Activated T-cell treated with anti-CD3 and anti-CD28 coated beads, Interleukin-2, amount 50 U/mL, for 48 hours (primary cell): ENCODE measurements at regions not wholly inside any gene's neighbourhood (a gene's known extent, or its start where the extent isn't known, plus 50 kb on each side); places are given as distances from the start of the nearest gene placed in this dataset.

Experiments used
- DNase-seq, 2 experiments: peaks; one replicate each; pipeline ENCODE4 v3.0.0-alpha.2; 2020

DNA sequence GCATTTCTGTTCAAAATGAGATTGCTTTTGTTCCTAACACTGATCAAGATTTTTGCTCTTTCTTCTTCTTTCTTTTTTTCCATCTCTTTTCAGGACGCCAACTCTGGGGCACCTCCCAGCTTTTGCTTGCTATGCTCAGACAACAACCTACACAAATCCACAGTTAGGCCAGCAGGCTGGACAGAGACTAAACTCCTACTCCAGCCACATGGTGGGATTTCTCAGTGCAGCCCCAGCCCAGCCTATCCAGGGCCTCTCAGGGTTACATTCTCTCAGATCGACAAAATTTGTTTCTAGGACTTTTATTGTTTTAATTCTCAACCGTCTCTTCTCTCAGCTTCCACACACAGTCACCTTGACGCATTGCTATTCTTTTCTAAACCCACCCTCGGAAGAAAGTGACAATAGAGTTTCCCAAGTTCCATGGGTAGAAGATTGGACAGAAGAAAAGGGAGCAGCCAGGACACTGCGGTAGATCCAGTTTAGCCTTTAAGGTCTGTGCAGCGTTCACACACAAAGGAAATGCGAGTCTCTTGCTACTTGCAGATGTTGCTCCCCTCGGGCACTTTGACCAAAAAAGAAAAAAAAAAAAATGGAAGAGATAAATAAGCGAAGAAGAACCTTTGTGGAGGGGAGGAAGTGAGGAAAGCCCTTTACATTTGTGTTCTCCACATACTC lies 588.6 kb upstream of the GRAMD2B start:
- no peak for DNase-seq

DNA sequence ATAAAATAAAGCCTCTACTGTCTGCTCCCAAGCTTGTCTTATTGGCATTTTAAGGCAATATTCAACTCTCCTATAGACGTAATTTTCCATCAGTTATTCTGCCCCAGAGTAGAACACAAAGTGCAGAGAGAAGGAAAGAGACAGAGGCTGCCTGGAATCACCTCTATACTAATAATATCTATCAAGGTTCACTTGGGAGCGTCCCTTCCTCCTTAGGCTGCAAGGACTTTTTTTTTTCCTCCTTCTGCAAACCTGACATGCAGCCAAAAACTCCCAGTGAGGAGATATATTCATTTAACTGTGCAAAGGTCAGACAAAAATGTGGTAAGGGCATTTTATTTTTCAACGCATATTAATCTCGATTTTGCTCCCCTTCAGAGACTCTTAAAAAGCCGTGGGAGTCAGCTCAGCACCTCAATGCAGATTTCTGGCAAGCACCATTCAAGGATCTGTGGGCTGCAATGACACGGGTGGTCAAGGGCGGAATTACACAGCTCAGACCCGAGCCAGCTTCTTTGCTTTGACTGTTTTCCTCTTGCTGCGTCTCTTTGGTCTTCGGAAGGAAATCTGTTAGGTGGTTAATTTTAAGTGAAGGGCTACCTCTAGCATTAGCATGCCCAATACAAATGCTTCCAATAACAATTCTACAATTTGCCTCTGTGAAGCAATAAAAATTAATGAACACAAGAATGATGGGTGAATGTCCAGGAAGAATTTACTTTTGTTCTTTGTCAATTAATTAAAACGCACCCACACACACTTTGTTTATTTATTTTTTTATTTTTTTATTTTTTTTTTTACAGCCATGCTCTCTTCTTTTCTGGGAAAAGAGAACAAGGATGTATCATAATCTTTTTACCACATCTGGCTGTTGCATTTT lies 587.7 kb upstream of the GRAMD2B start:
- no peak for DNase-seq

DNA sequence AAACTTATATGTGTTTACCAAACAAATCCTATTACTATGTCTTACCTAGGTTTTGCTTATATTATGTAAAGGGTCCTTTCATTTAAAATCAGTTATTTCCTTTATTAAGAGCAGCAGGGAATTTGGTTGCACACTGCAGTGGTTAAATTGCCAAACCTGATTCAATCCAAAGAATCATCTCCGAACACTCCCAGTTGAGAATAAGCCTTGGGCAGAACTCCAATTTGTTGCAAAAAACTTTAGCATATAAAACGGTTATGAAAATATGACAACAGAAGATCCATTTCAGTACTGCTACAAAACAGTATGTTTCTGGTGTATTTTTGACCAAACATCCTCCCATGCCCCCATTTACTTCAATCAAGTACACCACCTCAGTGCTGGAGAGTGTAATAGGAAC lies 587.0 kb upstream of the GRAMD2B start:
- no peak for DNase-seq

DNA sequence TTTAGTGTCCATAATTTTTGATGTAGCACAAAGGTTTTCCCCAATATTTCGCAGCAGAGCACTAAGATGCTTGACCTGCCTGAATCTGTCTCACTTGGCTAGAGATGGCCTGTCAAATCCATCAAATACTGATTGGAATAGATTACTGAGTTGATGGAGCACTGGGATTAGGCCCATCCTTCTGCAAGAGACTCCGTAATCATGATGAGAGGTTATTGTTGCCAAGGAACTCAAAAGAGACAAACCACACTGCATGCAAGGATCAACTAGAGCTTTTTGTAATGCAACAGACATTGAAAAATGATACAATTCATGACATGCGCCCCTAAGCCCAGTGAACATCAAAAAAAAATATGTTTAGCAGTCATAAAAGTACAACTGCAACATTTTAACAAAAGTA lies 585.3 kb upstream of the GRAMD2B start:
- no peak for DNase-seq

DNA sequence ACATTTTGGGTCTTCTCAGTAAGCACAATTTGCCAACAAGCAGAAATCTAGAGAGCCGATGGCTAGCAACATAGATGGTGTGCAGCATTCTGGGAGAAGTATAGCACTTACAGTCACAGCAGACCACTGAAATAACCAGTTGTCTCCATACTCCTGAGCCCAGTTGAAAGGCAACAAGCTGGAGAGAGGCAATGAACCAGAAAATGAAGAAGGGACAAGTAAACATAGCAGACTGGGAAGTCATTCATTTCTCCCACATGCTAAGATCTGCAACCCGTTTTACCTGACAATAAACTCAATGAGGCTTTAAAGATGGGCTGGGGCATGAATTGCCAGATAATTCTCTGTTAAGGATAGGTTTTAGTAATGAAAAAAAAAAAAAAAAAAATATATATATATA lies 575.6 kb upstream of the GRAMD2B start:
- no peak for DNase-seq

DNA sequence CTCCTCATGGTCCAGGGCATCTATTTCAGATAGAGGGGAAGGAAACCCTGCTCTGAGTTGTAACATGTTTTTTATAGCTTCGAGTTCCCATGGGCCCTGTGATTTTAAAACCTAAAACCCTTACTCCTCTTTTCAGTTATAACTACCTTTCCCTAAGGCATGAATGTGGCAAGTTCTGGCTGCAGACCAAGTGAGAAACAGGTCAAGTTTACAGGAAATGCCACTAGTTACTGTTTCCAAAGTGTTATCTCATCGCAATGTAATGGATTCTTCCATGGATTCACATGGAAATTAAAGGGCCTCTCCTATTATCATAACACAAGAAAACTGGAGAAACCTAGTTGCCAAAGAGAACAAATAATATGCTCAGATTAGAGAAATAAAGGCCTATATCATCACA lies 574.5 kb upstream of the GRAMD2B start:
- no peak for DNase-seq

DNA sequence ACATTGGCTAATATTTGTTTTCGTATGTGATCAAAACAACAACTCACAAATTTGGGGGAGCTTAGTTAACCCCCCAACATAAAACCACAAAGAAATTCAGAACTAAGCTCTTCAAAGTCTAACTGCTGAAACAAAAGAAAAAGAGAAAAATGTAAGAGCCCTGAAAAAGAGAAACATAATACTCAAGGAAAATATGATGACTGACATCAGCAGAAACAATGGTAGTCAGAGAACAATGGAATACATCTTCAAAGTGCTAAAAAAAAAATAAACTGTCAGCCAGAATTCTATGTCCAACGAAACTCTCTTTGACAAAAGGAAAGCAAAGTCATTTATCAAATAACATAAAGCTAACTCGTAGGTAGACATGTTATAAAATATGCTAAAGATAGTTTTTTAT lies 566.3 kb upstream of the GRAMD2B start:
- no peak for DNase-seq

DNA sequence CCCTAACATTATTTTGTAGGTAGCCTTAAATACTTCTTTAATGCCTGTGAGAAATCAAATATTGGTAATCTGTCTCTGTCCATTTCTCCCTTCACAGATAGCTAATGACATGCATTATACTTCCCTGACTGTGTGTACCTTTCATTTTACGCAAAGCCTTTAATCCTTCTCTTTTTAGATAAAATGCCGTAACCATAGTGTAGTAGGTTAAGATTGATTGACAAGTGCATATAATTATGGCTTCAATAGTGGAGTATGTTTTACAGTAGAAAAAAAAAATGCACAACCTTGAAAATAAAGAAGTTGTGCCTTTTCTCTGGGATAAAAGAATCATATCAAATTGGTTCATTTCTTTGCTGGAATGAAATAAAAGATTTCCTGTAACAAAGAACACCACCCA lies 559.6 kb upstream of the GRAMD2B start:
- DNase-seq, result no peak

DNA sequence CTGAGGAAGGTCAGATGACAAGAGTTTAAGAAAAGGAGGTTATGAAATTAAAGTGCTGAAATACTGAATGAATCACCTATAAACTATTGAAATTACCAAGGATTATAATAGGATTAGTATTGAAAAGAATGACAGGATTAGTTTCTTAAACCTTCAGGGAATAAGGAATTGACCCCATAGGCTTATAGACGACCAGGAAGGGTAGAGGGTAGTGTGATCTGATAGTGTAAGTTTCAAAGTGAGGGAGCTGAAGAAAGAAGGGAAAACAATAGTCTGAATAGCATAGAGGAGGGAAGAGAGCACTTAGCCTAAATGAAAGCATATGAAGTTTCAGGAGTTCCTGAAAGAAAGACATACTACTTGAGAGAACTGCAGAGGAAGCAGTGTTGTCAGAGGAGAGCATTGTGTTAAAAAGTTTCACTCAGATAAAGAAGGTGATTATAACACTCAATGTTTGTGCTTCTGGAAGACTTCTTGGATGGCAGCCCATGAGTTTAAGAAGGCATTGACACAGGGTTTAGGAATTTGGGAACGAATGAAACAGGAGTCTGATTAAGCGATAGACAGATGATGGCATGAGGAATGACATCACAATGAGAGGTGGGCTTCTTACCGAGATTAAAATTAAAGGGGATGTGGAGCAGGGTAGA lies 557.9 kb upstream of the GRAMD2B start:
- DNase-seq, result no peak

DNA sequence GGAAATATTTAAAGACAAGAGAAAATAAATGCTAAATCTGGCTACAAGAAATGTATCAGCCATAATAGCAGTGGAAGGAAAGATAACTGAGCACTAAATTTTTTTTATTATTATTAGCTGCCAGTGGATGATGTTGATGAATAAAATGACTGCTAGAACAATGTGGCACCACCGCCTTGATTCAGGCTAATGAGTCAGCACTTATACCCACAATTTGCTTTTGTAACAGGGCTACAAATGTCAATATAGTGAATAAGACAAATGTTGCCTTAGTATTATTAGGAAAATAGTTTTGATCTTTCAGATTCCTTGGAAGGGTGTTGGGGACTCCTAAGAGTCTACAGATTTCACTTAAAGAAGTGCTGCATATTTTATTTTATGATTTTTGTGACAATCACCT lies 555.2 kb upstream of the GRAMD2B start:
- no peak for DNase-seq

DNA sequence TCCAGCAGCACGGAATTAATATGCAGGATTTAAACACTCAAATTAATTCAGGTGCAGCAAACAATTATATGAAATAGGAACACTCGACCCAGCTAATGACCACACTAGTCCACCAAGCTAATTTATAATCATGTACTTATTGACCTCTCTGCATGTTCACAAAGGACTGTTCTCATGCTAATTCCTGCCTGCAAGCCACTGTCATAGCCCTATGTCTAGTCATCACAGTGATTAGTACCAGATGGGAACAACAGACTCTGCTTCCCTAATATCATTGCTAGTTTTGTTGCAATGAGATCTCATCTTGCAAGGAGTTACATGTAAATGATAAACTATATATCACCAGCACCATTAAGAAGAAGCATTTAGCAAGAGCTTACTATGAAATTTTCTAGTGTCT lies 553.0 kb upstream of the GRAMD2B start:
- no peak for DNase-seq

DNA sequence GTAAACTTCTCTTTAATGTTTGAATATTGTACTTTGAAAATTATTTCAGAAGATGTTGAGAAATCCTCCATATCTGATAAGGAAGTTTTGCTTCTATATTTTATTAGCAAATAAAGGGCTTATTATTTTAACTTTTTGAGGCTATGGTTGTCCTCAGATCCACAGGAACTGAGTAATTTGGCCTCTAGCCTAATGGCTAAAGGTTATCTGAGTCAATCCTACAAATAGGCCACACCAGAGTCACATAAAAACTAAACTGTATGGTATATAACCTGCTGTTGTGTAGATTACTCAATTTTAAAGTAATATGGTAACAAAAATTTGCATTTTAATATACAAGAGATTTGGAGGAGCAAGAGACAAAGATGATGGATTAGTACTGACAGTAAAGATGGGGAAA lies 549.2 kb upstream of the GRAMD2B start:
- no peak for DNase-seq

DNA sequence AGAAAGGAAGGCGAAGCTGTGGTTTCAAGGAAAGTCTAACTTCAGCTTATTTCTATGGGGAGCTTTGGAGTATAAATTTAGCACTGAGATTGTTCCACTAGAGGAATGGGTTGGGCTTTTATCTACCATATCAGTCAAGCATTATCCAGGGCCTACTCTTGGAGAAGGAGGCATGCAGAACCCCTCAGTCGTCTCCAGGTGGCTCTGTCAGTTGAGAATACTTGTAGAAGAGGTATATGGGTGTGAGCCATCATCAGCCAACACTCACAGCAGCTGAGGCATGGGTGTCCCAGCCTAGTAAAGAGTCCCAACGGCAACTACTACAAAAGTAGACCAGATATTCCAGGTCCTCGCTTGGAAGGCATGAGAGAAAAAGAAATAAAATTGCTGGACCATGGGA lies 548.5 kb upstream of the GRAMD2B start:
- DNase-seq, result no peak

DNA sequence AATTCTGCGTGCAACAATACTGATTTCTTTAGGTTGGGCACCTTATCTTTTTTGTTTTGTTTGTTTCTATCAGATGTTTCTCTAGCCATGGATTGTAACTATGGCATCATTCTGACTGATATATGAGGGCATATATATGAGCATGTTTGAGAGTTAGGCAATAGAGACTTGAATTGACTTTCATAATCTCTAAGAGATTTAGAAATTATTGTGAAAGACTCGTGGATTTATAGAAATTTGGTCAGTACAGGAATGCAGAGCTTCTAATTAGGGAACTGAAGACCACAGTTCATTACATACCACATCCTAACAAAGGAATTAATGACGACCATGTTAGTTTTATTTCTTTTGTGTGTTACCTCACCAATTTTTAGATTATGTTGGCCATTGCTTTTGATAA lies 546.0 kb upstream of the GRAMD2B start:
- no peak for DNase-seq

DNA sequence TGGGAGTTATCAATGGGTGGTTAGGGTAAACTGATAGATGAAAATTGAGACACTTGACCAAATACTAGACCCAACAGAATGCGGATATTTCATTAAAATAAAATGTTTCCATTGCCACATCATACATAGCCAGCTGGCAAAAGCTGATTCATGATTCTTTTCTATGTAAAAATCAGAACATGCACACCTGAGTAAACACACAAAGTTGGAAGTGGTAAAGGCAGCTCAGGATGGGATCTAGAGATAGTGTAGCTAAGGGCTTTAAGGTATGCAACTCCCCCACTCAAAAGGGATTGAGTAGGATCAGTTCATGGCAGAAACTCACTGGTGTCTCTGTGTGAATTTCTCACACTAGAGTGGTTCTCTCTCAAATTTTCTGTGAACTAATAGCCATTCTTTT lies 541.1 kb upstream of the GRAMD2B start:
- no peak for DNase-seq

DNA sequence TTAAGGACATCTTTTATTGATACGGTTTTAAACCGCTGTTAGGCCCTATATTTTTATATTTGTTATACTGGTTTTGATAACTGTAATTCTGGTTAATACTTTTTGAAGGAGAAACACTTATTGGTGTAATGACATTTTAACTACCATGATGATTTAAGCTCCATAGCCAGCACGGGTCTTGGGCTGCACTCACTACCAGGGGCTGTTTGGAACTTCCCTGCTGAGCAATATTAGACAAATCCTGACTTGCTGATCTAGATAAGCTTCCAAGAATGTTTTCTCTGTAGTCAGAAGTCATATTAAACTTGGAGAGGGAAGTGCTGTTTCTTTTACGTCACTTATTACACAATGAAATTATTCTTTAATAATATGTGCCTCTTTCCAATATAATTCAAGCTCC lies 540.0 kb upstream of the GRAMD2B start:
- no peak for DNase-seq

DNA sequence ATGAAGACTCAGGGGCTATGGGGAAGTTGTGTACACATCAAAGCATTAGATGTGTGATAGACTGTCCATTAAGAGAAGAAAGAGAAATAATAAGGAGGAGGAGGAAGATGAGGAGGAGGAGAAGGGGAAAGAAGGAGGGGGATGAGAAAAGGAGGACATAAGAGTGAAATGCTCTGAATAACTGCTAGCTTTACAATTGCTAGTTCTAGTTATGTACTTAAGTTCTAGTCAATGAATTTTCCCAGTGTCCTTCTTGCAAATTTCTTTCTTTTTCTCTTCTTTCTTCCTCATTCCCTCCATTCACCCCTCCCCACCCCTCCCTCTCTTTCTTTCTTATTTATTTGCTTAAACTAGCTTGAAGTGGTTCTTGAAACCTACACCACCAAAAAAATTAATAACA lies 534.9 kb upstream of the GRAMD2B start:
- DNase-seq, result no peak

DNA sequence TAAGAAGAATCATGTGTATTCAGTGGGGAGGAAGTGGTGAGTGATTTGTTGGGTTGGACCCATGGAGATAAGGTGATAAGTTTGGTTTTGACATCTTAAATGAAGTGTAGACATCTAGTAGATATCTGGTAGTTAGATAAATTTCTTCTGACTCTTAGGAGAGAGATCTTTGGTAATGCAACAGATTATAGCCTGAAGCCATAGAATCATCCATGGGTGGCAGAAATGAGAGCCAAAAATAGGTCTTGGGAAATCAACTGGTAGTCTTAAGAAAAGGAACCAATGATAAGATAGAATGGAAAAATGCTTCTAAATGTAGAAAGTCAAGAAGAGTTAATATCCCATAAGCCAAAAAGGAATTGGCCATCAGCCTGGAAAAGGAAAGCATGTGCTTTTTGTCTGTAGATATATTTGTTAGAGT lies 532.7 kb upstream of the GRAMD2B start:
- DNase-seq, result no peak

DNA sequence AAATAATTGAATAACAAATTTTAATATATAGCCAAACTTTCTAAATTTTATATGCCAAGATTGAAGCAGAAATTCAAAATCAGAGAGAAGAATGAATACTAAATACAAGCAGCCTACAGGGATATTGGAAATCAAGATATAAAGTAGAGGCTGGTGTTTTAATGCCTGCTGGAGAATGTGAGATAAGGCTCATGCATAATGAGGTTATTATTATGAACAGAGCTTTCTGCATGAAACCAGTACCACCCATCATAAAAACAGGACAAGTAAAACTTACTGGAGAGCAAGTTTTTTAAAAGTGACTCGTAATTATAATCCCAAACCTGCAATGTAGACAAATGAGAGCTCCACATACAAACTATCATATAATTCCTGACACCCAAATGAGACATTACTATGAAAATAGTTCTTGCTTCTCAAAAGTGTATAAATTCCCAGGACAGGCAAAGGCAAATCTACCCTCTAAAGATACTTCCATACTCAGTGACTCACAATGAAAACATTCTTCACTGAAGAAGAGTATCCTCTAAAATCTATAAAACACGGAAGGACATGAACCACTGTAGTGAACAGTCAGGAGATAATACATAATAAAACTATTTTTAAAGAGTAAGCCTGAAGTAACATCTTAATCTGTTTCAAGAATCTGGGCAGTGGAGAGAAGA lies 532.0 kb upstream of the GRAMD2B start:
- DNase-seq, result no peak

DNA sequence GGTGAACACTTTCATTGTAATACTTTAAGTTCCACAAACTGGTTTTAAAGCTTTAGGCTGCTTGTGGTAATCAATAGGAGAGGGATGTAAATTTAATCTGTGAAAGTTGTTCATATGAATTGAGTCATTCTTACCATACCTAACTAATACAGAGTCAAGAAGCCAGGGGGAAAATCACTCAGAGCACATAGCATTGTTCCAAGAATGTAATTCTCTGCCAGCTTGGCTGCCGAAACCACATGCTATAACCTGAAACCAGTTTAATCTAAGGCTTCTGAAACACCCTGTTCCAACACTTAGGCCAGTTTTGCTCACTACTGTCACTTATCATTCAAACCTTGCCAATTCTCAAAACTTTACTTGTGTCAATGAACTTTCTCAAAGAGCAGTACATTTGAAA lies 528.8 kb upstream of the GRAMD2B start:
- no peak for DNase-seq

DNA sequence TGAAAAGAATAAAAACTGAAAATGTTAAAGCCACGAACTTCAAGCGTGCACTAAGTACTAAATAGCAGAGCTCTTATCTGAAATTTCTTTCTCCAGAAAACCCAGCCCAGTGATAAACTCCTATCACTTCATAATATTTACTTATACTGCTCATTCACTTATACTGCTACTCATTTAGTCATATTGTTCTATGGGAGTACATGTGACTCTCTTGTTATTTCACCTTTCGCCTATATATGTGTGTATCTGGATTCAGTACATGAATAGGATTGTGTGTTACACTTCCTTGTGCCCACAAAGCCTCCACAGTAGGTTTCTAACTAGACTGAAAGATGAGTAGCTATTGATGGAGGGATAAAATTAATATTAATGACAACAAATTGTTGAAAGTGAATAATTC lies 526.8 kb upstream of the GRAMD2B start:
- DNase-seq, result no peak

DNA sequence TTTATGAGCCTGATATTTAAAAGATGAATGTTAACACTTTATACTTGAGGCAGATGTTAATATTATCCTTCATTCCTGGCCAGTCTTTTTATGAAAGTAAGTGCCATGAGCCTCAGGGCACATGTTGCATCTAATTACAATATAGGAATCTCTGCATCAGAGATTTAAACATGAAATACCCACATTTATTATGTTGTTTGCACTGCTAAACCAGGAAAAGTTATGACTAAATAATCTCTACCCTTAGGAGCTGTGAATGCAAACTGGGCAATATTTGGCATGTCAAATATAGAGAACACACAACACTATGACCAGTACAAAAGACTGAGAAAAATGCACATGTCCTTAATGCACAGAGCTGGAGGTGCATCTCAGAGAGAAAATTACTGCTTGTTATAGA lies 526.1 kb upstream of the GRAMD2B start:
- no peak for DNase-seq

DNA sequence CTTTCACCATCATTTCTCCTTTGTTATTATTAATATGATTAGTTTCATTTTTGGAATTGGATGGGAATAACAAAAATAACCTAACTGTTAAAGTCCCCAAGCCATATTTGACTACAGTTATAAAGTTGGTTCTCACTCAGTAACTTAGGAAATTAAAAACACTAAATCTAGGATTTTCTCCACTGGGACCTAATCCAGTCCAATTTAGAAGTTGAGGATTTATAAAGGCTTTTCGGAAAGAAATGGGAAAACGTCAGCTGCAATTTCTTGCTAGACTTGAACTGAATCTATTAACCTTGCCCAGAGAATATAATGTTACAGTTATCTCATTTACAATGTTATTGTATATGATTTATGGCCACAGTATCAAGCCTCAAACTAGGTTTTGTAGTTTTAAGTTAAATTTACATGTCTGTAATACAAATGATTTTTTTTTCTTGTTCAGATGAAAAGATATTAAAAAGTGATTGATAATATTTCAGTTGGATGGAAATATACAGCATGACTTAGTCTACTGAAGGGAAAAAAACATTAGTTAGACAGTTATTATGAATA lies 524.3 kb upstream of the GRAMD2B start:
- DNase-seq, result no peak
